GM19452 (cell line): ENCODE measurements at regions not wholly inside any gene's neighbourhood (a gene's known extent, or its start where the extent isn't known, plus 50 kb on each side); places are given as distances from the start of the nearest gene placed in this dataset.
"Not testable (repeated sequence)": the region's sequence is repeated elsewhere in the genome, so short reads cannot be mapped to it uniquely, and the experiment has no call there.

Experiments used
- ATAC-seq: cut with Tn5 transposase; IDR thresholded peaks from one replicate; pipeline ENCODE4 v1.9.1; 2021; ENCODE audit not compliant: unreplicated experiment

DNA sequence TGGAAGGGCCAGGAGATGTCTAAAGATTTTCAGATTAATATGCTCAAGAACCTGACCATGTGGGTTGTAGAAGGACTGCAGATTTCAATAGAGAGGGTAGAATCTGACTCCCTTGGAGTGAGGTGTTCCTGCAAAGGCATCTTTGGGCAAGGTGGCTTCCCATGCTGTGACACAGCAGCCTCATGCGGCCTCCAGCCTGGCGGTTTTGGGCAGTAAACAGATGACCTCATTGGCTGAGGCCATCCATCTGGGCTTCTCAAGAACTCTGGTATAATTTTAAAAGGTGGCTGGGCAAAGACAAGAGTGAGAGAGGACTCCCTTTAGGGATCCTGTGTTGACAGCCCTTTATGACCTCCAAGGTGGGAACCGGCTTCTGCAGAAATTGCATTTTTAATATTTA, 90.3 kb upstream of the ERCC6L2 start:
- no peak for ATAC-seq

DNA sequence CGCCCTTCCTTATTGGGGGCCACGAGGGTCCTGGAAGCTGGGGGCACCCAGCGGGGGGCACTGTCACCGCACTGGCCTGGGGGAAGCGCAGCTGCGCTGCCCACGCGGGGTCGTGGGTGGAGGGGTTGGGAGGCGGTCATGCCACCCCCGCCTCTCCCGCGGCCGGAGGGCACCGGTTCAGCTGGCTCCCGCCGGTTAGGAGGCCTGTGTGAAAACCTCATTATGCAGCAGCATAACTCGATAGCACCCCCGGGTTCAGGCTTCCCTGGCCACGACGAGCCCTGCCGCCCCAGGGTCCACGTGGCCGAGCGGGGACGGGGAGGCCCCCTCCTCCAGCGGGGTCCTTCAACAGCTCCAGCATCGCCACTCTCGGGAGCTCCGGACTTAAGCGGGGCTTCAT, 91.2 kb upstream of the ERCC6L2 start:
- no peak for ATAC-seq

DNA sequence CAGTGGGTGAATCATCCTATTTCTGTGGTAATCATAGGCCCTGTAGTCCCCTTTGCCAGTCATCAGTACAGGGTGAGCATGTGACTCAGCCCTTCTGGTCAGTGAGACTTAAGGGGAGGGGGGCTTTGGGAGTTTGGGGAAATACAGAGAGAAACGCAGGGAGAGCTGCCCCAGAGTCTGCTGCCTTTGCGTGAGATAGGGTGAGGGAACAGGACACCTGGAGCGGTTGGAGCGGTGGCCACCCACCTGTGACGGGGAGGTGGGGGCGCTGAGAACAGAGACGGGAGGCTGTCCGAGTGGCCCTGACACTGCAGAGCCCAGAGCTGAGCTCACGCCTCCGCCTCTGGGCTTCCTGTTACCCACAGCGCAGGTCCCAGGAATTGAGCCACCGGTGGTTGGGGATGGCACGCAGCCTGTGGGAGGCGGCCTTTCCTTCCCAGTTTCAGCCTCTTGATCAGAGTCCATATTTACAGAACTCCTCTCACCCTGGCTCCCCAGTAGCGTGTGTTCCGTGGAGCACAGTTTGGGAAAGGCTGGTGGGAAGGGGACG, 92.0 kb upstream of the ERCC6L2 start:
- no peak for ATAC-seq

DNA sequence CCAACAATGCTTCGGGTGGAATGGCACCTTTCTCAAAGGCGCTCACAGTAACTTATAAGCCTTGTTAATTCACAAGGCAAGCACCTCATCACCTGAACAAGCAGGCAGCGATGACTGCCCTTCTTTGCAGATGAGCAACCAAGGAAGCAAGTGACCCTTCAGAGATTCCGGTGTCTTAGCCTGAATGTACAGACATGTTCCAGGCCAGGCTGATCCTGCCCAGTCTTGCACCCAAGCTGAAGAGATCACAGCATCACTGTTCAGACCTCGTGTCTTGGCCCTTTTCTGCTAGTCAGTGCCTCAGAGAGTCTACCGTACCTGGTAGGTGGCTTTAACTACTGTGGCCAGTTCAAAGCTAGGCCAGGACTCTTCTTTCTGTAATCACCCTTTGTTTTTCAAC, 94.7 kb upstream of the ERCC6L2 start:
- no peak for ATAC-seq

DNA sequence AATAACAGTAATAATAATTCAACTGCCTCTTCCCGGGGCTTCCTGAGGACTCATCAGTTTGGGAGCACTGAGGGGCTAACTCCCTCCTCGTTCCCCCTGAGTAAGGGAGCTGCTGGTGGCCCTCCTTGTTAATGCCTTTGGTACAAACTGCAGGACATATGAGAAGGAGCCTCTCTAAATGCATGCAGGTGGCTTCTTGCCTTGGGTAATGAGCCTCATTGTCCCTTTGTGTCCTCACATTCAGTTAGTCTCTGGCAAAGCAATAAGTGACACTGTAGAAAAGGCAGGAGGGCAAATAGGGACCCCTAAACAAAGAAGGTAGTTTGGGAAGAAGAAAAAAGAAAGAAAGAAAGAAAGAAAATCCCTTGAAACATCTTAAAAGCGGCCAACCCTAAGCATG, 95.4 kb upstream of the ERCC6L2 start:
- ATAC-seq, result no peak

DNA sequence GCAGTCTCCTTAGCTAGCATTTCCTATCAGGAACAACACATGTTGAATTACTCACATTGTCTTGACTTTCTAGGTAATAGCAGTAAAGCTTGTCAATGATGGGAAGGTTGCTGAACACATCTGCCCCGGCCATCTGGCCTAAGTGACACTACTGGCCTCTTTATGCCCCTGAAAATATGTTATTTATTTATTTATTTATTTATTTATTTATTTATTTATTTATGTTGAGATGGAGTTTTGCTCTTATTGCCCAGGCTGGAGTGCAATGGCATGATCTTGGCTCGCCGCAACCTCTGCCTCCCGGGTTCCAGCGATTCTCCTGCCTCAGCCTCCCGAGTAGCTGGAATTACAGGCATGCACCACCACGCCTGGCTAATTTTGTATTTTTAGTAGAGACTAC, 95.9 kb upstream of the ERCC6L2 start:
- ATAC-seq, result not testable (repeated sequence)

DNA sequence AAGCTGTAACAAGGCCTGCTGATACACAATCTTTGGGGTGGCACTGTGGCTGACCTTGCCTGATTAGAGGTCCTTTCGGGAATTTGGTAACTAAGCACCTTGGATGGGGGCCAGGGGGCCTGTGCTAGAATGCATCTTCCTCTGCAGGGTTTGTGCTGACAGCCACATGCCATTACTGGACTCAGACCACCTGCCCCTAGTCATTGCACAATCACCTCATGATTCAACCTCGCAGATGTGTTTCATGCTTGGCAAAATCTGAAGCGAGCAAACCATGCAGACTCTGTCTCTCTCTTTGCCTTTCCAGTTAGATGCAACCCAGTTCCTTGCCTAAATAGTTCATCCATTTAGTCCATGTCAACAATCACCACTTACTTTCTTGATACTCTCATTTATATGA, 96.5 kb upstream of the ERCC6L2 start:
- no peak for ATAC-seq

DNA sequence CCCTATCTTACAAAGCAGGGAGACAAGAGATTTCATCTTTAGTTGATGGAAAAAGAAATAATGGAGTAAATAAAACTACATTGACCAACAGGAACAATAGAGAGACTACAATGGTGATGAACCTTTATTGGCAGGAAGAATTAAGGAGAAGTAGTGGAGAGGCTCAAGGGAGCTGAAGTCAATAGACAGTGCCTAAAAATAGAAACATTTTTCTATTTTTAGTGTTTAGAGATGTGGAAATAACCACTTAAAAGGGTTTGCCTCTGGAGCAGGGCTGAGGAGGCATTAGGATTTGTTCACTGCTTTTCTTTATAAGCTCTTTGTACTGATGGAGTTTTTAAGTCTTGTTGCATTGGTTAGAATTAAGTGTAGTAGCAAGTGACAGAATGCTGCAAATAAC, 98.4 kb upstream of the ERCC6L2 start:
- no peak for ATAC-seq

DNA sequence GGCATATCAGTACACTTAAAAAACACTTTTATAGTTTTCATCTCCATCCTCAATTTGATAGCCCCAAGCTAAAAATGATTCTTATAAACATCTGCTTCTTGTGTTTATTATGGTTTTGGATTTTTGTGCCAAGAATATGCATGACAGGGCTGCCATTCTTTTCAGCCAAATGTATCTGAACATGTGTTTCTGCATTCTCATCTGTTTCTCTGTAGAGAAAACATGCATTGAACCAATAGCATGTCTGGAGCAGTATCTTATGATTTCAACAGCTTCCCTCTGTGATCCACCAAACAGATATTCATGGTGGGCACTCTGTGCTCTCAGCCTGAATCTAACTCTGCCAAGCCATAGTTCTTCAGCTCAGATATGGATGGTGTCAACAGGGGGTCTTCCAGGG, 99.3 kb upstream of the ERCC6L2 start:
- no peak for ATAC-seq

DNA sequence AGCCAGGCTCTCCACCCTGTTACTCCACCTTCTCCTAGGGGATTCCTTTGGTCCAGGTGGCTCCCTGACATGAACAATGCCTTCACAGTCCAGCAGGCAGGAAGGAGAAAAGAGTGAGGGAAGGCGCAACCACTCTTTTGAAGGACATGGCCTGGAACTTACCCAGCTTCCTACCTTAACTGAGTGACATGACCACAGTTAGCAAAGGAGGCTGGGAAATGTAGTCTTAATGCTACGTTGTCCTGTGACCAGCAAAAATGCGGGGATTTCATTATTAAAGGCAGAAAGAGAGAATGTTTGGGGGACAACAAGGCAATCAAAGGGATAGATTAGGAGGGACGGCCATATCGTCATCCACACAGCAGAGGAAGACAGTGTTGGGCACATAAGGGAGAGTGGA, 100.3 kb upstream of the ERCC6L2 start:
- ATAC-seq, result no peak

DNA sequence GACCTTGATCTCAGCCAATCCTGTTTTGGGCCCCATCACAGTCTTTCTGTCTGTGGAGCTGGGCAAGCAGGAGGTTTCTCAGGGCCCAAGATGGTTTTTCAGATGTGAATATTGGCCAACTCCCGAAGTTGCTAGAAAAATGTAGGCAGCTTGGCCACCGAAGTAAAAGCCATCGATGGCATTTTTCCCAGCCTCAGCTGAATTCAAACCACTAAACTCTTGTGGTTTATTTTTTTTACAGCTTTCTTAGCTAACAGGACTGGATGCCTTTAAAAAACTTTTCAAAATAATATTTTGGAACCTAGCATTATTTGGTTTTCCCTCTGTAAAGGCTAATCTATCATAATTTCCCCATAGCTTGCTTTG, 102.5 kb upstream of the ERCC6L2 start:
- ATAC-seq, result no peak

DNA sequence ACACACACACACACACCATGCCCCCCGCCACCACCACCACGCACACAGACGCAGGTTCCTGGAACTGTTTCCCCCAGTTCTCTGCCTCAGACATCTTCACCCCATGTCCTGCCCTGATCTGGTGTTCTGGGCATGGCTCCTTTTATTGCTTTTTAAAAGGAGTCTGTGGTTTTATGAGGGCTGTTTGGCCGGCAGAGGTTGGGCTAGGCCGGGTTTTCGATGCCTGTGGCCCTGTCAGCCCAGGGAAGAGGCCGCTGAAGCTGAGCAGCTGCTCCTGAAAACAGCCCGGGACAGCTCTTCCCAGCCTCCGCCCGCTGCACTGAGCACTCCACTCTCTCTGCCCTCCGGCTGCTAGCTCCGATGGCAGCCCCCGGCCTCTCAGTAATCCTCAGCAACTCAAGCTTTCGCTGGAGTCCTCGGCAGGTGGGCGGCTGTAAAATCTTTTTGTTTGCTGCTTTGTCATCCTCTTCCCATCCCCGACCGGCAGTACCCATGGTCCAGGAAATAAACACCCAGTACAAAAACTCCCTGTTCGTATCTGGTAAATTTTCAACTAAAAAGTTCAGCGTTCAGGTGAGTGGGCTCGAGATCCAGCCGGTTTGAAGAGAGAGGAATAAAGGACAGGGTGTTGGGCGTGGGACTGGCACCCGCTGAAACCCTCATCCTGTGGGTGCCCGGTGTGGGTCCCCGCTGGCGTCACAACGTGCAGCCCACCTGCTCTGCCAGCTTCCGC, 103.0 kb upstream of the ERCC6L2 start:
- ATAC-seq, result no peak

DNA sequence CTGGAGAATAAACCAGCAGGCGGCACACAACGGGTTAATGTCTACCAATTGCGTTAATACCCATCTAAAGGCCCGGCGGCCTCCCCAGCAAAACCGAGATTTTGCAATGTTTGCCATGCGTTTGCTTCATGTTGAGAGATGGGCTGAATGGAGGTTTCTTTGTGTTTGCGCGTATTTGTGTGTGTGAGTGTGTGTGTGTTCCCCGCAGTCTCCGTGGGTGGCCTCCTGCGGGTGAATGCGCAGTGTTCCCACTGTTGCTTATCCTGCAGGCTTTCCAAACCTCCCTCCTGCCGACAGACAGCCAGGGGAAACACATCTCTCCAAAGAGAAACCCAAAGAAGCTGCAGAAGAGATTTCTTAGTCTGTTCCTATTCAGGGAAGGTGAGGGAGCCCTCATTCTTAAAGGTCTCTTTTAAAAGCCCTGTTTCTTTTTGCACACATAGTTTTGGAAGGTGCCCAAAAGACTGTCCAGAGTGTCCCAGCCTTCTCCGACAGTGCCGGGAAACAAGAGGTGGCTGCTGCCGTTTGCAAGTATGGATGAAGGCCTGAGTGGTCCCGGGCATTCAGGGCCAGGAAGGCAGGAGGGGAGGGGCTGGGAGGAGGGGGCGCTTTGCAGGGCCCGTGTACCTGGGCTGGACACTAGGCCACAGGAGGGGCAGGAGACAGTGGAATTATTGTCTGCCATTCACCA, 103.8 kb upstream of the ERCC6L2 start:
- ATAC-seq, result no peak

DNA sequence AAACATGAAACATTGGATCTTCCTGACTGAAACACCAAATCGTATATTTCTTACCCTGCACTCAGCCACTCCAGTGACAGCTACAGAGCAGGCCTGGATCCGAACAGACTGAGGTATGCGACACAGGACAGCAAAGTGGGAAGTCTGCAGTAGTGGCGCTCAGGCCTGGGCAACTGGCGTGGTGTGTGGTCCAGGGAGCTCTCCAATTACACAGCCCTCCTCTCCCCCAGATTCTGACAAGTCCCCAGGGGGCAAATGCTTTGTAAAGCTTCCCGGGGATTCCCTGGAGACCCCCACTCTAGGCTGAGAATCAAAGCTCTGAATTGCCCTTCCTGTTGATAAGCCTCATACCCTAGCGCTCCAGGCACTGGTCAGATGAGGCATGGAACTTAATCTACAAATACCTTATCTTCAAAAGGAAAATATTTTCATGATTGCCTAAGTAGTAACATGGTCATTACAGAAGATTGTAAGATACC, 104.8 kb upstream of the ERCC6L2 start:
- no peak for ATAC-seq

DNA sequence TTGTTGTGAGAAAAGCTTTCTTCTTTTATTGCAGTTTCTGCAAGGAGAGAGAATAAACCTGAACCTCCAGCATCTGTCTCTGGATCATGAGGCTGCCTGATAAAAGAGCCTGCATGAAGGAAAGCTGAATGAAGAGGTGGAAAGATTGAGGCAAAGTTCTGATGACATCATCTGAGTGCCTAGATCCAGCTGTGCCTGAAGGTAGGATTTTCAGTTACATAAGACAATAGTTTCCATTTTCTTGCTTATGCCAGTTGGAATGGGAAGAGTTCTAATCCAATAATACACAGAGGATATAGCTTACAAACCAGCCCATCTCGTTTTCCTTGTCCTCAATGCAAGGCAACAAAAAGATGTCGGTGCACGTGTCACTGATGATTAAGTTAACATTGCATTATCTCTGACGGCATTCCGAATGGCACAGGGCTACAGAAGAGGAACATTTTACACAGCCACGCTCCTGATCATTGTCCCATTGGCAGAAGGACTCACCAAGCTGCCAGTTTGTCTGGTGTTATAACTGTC, 105.5 kb upstream of the ERCC6L2 start:
- no peak for ATAC-seq

DNA sequence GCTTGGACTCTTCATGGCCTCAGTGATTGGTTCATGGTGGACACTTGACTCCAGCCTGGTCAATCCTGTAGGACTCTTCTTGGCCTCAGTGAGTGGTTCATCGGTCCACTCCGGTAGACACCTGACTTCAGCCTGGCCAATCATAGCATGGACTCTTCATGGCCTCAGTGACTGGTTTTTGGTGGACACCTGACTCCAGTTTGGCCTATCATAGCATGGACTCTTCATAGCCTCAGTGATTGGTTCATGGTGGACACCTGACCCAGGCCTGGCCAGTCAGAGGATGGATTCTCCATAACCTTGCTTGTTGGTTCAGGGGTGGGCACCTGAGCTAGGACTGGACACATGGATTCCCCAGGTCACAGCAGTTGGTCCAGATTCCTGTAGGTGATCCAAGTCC, 106.0 kb upstream of the ERCC6L2 start:
- no peak for ATAC-seq

DNA sequence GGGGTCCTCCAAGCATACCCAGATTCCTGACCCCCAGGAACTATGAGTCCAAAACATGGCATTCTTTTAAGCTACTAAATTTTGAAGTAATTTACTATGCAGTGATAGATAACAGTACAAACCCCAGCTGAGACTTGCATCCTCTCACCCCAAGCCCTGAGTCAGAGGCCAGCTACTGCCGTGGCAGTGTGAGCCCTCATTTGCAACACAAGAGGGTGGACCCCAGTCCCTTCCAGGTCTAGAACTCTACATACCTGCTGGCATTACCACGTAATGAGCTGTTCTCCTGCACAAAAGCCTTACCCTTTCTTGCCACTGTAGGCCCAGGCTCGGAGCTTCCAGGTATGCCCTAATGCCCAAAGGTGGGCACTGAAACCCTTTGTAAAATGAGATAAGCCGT, 108.6 kb upstream of the ERCC6L2 start:
- ATAC-seq, result no peak

DNA sequence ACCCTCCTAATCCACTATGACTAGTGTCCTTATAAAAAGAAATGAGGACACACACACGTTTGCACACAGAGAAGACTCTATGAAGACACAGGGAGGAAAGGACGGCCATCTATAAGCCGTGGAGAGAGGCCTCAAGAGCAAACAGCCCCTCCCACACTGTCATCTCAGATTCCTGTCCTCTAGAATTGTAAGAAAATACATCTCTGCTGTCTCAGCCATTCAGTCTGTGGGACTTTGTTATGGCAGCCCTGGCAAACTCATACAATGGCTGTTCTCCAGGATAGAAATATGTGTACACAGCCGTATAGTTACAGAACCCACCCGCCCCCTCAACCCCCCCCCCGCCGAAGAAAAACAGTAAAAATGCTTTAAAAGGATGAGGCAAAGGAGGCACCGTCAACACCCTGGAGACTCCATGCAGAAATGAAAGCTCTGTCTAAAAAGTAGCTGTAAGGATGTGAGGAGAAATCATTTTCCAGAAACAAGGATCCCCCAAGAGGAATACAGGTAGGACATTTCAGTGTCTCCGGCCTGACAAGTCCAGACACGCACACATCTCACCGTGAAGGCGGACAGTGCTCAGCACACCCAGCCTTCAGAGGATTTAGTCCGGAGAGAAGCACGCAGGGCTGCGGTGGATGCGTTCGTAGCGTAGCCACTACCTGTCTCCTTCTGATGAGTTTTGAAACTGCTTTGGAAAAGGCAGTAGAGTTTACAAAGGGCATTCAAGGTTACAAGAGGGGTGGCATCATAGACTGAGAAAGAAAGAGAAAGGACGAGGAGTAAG, 110.8 kb upstream of the ERCC6L2 start:
- no peak for ATAC-seq

DNA sequence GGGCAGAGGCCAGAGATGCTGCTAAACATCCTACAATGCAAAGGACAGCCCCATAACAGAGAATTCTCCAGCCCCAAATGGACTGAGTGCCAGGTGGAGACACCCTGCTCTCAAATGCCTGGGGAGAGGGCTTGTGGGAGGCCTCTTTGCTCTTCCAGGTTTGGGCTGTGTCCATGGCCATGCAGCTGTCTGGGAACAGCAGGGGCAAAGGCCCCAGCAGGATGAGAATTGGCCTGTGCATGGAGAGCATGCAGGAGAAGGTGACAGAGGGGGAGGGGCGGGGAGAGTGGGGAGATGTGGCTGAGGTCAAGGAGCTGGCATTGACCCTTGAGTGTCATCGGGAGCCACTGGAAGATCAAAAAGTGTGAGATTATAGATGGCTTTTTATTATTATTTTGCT, 111.5 kb upstream of the ERCC6L2 start:
- ATAC-seq, result no peak

DNA sequence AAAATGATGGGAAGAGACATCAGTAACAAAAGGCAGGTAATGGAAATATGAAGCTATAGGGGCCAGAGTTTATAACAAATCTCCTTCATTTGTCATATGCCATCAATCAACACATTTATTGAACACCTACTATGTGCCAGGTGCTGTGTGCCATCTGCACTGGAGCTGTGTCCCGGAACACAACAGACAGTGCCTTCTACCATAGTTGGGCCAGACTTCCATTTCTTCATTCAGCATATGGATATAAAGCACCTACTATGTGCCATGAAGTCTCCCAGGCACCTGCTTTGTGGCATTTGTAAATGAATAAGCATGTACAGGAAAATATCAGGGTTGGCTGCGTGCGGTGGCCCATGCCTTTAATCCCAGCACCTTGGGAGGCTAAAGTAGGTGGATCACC, 112.5 kb upstream of the ERCC6L2 start:
- ATAC-seq, result no peak

DNA sequence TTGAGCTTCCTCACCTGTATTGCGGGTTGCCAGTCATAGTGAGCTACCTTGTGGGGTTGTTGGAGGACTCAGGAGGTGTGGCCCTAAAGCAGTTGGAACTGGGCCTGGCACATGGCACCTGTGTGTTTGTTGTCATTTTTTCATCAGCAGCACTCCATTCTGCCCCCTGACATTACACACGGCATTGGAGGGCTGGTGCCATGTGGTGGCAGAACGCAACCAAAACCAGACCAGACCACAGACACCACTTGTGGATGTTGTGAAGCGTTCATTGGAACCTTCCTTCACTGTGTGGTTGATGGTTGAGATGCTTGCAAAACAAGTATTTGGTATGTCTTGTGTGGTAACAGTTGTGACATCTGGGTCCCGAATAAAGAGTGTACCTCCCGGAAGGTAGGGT, 113.2 kb upstream of the ERCC6L2 start:
- no peak for ATAC-seq

DNA sequence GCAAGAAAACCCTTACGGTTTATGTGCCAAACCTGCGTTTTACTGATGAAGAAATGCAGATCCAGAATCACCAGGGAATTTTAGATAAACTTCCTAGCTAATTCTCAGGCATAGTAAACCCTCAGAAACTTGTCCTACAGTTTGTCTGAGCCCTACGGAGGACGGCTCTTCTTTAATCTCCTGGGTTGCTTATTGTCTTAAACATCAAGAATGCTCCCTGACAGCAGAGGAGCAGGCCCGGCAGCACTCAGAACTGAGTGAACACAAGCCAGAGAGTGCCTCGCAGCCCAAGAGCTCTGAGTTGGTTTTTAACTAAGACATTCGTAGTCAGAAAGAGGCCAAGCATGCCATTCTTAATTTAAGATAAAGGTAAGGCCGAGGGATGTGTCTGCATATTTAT, 114.7 kb upstream of the ERCC6L2 start:
- no peak for ATAC-seq
